GM06990 (cell line): ENCODE measurements at regions not wholly inside any gene's neighbourhood (a gene's known extent, or its start where the extent isn't known, plus 50 kb on each side); places are given as distances from the start of the nearest gene placed in this dataset.

Source experiments
- DNase-seq: peaks from one replicate; pipeline ENCODE4 v3.0.0-alpha.2; 2011; ENCODE audit not compliant: insufficient read length; ENCODE audit errors: extremely low read depth
- H3K27me3 ChIP-seq: replicated peaks from 2 replicates; pipeline ENCODE4 v1.6.0; 2011; ENCODE audit warnings: low read length; ENCODE audit not compliant: control insufficient read depth, insufficient read depth
- H3K36me3 ChIP-seq: 2 replicates; pipeline ENCODE4 v1.5.1; 2011; ENCODE audit warnings: low read length; ENCODE audit not compliant: control insufficient read depth, insufficient read depth
- H3K4me3 ChIP-seq: replicated peaks from 2 replicates; pipeline ENCODE4 v1.5.1; 2011; ENCODE audit warnings: low read depth, mild to moderate bottlenecking, control low read depth, low read length
- CTCF ChIP-seq: IDR thresholded peaks from 2 replicates; pipeline ENCODE4 v1.5.1; 2011; ENCODE audit warnings: low read length, control low read depth, mild to moderate bottlenecking, inconsistent platforms; ENCODE audit not compliant: insufficient read depth, poor library complexity, severe bottlenecking

- H3K27me3 ChIP-seq = peaks cover 2% of the 10 kb centered on the region; the same call in 1 of the 2 replicates
These were observed 226.5 kb upstream of the ANKRD55 start for GRCh38 chr5:56459394-56460194.

GRCh38 chr5:56457887-56458812 lies 225.0 kb upstream of the ANKRD55 start:
- Histone ChIP-seq H3K27me3 (no peaks in the 10 kb centered on the region; the same call in 1 of the 2 replicates), H3K4me3 (no peak overlapping the region), H3K36me3 (no peaks in the 10 kb centered on the region)
- no peak for DNase-seq
- TF ChIP-seq CTCF = no peak

More at GRCh38 chr5:56459394-56460194, 226.5 kb upstream of the ANKRD55 start:
- Histone ChIP-seq H3K36me3 (no peaks in the 10 kb centered on the region), H3K4me3 (no peak overlapping the region)
- no peak for DNase-seq
- TF ChIP-seq CTCF = no peak

- no peaks in the 10 kb centered on the region; the same call in 1 of the 2 replicates for H3K27me3 ChIP-seq
- no peak for TF ChIP-seq CTCF
- no peak for DNase-seq
- no peaks in the 10 kb centered on the region for H3K36me3 ChIP-seq
- H3K4me3 ChIP-seq = no peak overlapping the region
These were observed 222.9 kb upstream of the ANKRD55 start for GRCh38 chr5:56456002-56456401.

GRCh38 chr5:56455417-56455816 lies 222.3 kb upstream of the ANKRD55 start:
- Histone ChIP-seq H3K36me3 (no peaks in the 10 kb centered on the region), H3K27me3 (no peaks in the 10 kb centered on the region; the same call in 1 of the 2 replicates), H3K4me3 (no peak overlapping the region)
- no peak for DNase-seq
- no peak for TF ChIP-seq CTCF

- no peak for TF ChIP-seq CTCF
- H3K4me3 ChIP-seq = no peak overlapping the region
- no peaks in the 10 kb centered on the region; the same call in 1 of the 2 replicates for H3K27me3 ChIP-seq
- DNase-seq = no peak
- H3K36me3 ChIP-seq = no peaks in the 10 kb centered on the region
These were observed 221.2 kb upstream of the ANKRD55 start for GRCh38 chr5:56454219-56454862.
